KG1 (cell line): ENCODE measurements at regions not wholly inside any gene's neighbourhood (a gene's known extent, or its start where the extent isn't known, plus 50 kb on each side); places are given as distances from the start of the nearest gene placed in this dataset.

Experiments used
- DNase-seq: peaks from one replicate; lab custom pipeline; 2025; lab: John Stamatoyannopoulos, UW

- DNase-seq: no peak
Measured at GRCh38 chr13:109857325-109857724, 70.9 kb upstream of the IRS2 start.

DNA sequence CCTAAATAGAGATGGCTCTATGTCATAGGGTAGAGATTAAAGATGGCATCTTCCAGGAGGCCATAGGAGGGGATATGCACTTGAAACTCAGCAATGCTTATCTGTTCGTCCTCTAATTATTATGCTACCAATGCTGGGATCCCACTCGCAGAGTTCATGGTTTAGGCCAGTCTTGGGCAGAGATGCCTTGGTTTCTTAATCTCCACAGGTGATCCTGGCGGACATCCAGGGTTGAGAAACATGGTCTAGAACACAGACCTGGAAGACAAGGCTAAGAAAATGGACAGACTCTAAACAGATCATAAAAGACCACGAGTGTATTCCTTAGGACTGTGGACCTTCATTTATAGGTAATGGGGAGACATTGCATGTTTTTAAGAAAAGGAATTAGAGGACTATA lies 70.0 kb upstream of the IRS2 start:
- no peak for DNase-seq

DNA sequence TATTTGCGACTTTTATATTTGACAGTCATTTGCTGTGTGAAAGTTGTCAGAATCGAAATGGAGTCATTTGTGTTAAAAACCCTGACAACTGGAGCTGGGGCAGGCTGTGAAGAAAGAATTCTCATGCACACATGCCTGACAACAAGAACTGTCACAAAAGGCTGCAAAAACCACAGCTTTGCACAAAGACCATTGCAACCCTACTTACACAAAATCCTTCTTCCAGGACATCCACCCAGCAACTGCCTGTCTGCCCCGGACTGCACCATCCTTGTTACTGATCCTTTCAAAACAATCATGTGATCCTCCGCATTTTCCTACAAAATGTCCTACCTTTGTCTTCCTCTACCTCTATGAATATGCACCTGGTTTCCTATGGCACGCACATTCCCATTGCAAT lies 66.8 kb upstream of the IRS2 start:
- DNase-seq: no peak

DNA sequence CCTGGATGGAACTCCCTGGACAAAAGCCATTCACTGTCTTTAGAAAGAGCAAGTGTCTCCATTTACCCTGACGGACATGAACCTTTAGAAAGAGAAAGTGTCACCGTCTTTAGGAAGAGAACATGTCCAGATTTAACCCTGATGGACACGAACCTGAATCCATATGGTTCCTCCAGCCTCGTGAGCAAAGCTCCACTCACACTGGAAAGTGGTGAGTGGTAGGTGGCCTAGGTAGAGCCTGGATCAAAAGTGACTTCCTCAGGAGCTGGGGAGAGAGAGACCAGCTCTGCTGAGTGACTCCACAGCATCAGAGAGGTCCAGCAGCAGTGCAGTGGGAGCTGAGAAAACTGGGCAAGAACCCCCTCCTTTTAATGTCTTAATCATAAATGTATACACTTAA lies 59.8 kb upstream of the IRS2 start:
- no peak for DNase-seq

DNA sequence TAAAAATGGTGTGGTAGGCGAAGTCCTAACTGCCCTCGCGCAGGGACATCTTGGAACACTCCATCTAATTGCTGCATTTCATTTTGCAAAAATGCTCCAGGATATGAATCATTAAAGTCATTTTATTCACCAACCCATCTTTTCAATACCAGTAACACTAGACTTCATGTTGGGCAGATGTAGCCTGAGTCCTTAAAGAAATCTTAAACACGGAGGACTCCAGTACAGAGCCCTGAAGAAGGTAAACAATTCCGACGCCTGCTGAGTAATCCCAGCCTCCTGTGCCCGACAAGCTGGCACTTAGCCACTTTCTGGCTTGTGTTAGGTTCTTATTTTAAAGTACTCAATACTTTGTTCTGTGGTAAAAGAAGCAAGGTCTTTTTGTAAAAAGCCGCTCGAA lies 58.0 kb upstream of the IRS2 start:
- DNase-seq: no peak

DNA sequence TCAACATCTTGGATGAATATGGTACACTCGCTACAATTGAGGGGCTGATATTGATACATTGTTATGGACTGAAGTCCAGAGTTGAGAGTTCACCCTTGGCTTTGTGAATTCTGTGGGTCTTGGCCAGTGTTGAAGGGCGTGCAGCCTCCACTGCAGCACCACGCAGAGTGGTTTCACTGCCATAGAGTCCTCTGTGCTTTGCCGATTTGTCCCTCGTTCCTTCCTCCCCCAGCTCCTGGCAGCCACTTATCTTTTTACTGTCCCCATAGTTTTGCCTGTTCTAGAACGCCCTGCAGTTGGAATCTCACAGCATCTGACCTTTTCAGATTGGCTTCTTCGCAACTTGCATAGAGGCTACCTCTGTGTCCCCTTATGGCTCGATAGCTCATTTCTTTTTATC lies 57.3 kb upstream of the IRS2 start:
- no peak for DNase-seq

GRCh38 chr13:109842212-109842920 lies 56.0 kb upstream of the IRS2 start:
- DNase-seq: no peak

DNA sequence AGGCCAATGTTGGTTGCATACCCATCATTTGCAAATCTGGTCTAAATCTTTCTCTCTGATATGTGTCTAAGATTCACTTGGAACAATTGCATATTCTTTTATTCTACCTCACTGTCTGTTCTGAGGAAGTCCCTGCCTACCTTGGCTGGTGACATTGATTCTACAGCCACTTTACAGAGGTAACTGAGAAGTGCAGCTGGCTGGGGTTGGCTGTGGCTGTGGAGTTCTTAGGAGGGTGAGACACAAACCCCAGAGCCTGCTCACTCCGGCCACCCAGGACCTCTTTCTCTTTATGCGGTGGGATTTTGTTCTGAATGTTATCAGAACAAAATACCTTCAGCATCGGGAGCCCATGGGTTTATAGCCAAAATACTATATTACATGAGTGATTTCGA lies 54.5 kb upstream of the IRS2 start:
- DNase-seq: no peak

DNA sequence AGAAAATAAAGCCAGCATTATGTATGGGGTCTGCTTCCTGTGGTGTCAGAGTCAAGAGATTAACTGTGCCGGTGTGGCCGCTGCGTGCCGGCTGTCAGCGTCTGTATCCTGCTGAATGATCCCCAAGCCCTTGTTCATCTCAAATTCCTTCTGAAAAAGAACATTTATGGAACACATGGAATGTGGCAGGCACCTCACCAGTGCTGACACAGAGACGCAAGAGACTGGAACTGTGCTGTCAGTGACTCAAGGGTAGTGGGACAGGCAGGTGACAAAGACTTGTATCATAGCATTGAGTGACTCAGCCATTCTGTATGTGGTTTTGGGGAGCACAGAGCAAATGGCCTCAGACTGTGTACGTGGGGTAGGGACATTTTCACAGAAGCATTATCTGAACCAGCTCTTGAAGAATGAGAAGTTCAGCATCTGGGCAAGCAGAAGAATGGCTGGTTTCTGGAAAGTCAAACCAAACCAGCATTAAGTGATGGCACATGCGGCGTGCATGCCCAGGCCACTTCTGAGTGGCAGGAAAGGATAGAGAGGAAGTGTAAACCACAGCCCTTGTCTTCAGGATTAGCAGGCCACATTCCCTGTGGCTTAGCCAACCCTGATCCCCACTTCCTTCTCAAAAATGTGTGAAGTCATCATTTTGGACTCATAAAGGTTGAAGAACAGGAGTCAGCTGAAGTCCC lies 54.0 kb upstream of the IRS2 start:
- DNase-seq: no peak

DNA sequence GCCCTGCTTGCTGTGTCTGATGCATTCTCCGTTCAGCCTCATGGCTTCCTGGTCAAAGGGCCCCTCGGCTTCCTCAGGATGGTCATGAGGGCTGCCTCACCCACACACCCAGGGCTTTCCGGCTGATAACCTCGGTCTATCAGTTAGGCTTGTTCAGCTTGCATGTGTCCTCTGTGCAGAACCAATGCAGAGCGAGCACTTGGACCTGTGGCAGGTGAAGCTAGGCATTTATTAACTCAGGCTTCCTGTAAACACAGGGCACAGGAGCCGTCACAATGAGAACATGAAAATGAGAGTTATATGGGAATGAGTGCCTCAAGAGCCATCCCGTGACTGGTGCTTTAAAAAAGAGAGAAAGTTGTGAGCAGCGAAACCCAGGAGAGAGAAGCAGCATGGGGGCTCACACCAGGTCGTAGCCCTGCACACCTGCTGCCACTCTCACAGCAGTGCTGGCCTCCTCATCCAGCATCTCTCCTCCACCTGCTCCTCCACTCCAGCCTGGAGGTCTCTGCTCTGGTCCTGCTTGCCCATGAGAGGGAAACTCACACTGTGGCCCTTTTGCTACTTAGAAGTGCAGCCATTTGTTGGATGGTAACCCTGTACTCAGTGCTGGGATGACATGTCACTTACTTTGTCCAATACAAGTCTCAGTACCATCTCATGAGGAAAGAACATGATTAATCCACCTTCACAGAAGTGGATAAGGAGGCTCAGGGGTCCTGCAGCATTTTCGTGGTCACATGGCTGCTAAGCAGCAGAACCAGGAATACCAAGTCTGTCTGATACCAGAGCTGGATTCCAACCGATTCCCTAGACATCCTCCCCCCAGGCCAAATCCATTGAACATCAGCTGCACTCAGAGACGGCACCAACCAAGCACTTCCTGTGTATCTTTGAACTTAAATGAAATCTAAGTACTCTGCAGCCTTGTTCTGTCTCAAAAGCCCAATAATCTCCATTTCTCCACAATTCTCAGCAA lies 50.5 kb upstream of the IRS2 start:
- no peak for DNase-seq
